CD4-positive, alpha-beta T cell treated with Interleukin-17A for 4 hours (primary cell): ENCODE measurements at regions not wholly inside any gene's neighbourhood (a gene's known extent, or its start where the extent isn't known, plus 50 kb on each side); places are given as distances from the start of the nearest gene placed in this dataset.
"Not testable (repeated sequence)": the region's sequence is repeated elsewhere in the genome, so short reads cannot be mapped to it uniquely, and the experiment has no call there.

Experiments
- DNase-seq: peaks from one replicate; pipeline ENCODE4 v3.0.0-alpha.2; 2020; ENCODE audit warnings: mixed read lengths

DNA sequence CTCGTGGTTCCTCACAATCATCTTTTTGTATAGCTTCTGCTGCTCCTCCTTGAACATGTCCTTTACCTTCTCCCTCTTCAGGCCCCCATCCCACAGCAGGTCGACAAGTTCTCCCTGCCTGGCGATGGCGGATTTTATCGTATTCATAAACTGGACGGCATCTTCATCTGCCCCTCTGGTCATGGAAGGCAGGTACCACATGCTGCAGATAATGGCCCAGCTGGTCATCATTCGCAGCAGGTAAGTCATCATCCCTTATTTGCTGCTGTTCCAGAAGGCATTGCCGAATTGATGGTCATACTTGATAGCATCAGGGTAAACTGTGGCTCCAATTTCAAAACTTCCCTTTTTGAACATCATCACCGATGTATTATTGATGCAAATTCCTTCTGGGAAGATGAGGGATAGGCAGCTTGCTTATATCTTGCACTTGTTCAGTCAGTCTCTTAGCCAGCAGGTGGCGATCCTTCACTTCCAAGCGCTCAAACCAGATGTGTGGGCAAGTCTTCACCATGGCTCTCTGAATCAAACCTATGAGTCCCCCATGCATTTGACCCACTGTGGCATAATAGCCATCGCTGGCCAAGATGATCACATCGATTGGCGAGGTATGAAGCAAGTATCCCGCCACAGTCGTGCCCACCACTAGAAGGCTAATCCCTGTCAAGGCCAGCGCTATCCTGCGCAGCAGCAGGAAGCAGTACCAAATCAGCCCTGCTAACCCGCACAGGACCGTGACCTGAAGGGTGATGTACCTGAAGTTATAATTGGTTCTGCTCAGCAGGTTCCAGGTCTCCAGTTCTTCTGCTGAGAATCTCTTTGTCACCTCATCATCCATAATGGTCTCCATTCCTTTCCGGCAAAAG lies 381.5 kb upstream of the STXBP6 start:
- no peak for DNase-seq

DNA sequence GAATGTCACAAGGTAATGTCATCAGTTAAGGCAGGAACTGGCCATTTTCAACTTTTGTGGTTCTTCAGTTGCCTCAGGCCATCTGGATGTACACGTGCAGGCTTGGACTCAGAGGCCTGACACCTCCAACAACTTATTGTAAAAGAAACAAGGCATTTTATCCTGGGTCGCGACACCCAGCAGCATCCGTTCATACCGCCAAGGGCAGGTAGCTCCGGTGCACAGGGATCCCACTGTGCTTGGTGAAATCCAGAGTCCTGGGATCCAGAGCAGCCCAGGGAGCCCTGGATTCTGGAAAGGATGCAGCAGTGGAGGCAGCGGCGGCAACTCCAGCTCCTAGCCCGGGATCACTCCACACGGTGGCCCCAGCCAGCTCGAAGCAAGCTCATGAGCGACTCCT lies 380.9 kb upstream of the STXBP6 start:
- DNase-seq: no peak

DNA sequence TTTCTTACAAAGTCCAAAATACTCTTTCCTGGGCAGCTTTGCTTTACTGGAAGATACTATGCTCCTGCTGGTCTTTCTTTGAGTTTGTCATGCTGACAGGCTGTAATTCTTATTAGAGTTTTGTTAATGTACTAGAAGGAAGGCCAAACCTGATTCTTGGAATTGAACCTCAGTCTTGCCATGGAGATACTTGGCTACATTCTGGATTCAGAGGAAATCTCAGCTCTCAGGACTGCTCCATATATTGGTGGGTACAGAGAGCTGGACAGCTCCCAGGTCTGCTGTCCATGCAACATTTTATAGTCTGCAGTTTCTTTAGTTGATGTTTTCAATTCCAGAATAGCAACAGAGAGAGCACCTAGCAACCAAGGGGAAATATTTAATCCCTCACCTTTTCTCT lies 363.1 kb upstream of the STXBP6 start:
- no peak for DNase-seq

DNA sequence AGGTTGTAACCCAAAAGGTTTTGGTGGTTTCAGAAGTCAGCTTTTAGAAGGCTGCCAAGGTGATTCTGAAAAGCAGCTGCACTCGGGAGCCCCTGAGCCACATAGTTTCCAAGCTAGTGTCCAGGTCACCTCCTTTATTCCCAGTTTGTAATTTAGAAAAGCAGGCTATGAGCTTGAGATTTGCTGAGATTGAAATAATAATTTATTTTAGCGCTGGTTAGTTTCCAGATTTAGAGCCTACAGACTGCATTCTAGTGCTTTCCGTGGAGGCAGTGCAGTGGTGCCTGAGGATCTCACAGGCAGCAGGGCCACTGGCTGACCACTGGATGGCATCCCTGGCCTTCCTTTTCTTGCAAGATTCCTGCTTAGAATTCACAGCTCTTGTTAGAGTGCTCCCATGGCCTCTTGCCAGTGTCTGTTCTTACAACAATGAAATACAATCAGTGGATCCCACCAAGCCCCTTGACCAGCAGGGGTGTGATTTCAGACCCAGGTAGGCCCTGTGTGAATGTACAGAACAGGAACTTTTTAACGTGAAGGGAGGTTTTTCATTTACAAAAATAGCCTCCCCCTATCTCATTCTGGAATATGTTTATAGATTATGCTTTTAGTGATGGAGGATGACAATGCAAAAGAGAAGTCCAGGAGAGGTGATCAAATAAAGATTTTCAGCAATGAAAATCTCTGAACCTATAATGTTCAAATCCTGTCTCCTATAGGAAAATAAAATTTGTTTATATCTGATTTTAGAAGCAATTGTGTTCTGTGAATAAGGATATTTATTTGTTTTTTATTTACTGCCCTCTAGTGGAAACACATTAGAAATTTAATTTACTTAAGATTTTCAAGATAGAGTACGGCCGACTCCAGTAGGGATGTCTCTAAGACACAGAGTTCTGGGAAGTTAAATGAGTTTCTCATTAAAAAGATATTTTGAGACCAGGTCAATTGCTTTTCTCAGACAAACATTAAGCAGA lies 362.1 kb upstream of the STXBP6 start:
- DNase-seq: no peak

DNA sequence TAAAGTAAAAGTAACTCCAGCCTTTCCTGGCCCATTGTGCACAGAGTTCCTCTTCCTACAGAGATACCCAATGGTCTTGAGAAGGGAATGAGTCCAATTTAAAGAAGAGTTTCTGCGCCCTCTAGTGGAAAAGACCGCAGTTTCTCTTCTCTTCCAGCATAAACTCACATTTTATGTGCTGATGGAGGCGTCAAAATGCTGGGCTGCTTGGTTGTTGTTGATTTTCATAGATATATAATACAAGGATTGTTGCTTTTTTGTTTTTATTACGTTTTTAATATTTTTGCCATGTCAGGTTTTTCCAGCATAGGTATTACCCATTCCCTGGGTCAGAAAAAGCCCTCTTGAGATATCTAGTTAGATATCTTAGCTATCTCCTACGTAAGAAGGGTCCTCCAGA lies 356.9 kb upstream of the STXBP6 start:
- DNase-seq: no peak

DNA sequence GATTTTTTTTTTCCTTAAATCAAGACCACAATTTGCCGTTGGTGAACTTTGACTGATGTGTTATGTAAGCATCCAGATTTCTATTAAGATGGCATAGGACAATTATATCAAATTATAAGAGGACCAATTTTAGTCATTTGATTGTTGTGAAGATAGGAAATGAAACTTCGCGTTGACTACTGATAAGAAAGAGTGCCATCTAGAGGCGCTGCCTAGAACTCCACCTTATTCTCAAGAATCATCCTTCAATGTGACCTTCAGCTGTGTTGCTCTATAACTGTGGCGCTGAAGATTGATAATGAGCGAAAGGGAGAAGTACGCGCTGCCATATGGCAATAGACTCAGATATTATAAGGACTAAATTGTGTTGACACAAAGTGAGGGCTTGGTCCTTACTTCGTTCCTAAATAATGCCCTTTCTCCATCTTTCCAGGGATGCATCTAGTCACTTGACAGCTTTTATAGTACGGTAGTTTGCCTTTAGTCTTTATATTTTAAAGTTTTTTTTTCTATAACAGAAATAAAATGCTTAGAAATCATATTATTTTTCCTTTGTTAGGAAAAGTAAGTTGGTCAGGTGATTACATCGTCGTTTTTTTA lies 350.8 kb upstream of the STXBP6 start:
- DNase-seq: no peak

DNA sequence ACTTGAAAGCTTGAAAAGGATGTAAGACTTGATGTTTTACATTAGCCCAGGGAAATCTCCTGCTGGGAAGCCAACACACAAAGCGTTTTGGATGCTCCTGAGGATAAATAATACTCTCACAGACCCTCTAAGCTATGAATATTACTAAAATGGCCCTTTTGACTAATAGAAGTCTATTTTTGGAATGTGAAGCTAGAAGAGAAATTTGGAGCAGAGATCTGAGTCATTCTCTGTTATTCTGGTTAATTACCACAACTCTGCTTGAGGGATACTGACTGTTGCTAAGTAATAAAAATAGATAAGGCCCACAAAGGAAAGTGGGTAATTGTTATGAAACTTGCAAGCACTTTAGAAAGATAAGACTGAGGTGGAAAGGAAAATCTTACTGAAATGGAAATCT lies 346.2 kb upstream of the STXBP6 start:
- DNase-seq: no peak

DNA sequence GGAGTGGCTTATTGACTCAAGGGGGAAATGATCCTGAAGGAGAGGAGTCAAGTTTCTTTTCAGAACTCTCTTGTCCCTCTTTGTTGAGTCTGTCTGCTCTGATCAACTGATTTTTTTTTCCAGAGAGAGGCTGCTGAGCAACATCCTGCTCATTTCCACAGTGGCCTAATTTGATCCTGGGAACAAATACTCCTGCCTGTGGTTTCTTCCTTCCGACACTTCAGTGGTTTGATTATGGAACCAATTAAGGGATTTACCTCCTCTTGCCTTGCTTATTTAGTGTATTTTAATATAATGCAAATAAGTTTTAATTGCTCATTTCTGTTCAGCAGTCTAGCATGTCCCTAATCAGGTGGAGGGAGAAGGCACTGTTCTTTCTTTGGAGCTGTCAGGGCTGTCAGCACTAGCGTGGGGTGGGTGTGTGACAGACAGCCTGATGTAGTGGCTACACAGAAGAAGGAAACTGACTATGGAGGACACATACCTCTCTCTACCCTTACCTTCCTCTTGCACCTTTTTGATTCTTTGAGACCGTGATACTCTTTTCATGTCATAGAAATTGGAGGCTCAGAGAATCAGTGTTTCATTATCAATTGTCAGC lies 344.9 kb upstream of the STXBP6 start:
- no peak for DNase-seq

DNA sequence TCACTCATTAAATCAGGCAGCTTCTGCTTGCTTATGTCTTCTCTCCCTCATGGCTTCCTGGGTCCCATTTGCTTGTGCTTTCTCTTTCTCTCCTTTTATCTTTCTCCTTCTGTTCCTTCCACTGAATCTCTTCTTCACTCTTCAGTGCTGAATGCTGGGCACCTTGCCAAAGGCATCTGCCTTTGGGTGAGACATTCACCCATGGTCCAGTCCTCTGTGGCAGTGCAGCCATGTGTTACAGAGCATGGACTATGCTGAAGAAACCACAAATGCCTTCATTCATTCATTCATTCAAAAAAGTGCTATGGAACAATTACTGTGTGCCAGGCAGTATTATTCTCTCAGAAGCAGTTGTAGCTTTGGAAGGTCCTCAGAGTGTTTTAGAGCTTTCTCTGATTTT lies 344.4 kb upstream of the STXBP6 start:
- DNase-seq: no peak

DNA sequence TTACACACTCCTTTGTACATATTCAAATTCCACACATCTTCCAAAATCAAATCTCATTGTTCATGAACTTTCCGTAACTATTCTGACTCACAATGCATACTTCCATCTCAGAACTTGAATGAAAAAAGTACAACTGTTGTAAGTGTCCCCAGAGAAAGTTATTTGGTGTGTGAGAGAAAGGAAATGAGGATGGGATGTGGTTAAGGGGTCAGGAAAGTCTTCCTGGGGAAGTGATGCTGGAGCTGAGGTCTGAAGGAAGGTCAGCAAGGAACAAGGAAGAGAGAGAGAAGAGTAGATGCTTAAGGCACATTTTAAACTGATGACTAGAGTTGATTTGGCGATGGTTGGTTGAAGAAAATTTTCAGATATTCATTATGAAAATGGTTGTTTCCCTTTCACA lies 340.0 kb upstream of the STXBP6 start:
- DNase-seq: no peak

DNA sequence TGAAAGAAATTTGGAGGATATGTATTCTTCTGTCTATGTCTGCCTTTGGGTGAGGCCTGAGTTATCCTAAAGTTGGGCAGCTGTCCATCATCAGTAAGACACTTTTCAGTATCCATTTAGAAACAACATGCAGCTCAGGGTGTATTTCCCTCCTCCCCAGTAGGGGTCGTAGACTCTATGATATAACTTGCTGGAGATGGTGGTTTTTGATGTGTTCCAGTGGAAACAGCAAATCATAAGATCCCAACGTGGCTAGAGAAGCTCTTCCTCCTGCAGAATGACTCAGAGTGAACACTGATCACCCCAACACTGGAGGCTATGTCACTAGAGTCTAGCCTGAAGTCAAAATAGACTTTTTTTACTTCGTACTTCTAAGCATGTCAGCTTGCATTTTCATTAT lies 331.6 kb upstream of the STXBP6 start:
- DNase-seq: no peak

DNA sequence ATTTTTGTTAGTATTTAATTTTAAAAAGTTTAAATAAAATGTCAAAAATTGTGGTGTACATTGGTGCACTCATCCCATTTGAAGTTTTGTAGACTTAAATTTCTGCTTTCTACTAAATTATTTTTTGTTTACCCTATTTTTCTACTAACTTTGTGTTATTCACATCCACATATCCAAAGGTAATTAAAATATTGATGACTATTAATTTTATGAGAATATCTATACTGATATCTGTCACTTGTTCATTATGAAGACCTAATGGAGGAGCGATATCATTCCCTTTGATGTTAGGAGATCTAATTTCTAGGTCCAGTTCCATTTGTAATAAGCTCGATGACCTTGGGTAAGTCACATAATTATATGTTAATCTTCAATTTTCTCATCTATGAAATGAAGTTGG lies 325.7 kb upstream of the STXBP6 start:
- DNase-seq: no peak

DNA sequence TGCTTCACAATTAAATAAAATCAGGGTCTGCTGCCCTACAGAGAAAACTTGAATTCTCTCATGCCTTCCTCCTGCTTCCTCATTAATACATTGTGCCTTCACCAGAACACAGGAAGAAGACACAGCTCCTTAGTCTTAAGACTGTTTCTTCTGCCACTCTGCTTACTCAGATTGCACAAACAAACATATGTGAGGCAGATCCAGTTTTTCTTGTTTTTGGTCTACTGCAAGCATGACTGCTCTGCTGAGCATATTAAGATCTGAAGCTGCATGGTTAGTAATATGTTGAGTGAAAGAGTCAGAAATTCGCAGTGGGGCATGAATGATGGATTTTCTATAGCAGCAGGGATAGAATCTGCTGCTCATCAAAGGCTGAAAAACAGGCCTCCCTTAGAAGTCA lies 321.1 kb upstream of the STXBP6 start:
- DNase-seq: no peak

DNA sequence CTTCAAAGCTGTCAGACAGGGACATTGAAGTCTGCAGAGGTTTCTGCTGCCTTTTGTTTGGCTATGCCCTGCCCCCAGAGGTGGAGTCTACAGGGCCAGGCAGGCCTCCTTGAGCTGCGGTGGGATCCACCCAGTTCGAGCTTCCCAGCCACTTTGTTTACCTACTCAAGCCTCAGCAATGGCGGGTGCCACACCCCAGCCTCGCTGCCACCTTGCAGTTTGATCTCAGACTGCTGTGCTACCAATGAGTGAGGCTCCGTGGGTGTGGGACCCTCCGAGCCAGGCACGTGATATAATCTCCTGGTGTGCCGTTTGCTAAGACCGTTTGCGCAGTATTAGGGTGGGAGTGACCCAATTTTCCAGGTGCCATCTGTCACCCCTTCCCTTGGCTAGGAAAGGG lies 320.1 kb upstream of the STXBP6 start:
- DNase-seq: not testable (repeated sequence)

DNA sequence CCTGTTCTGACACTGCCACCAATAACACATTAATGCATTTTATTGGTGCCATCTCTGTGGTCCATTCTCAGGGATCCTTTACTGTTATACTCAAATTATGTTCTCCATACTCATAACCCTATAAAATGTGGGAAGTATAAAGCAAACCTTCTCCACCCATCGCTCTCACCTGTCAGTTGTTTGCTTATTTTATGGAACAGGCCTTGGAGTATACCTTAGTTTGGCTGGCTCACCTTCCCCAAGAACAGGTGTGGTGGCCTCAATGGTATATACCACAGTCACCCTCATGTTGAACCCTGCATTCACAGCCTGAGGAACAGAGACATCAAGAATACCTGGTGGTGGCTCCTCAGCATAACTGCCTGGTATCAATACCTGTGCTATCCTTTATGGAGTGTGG lies 308.4 kb upstream of the STXBP6 start:
- no peak for DNase-seq

DNA sequence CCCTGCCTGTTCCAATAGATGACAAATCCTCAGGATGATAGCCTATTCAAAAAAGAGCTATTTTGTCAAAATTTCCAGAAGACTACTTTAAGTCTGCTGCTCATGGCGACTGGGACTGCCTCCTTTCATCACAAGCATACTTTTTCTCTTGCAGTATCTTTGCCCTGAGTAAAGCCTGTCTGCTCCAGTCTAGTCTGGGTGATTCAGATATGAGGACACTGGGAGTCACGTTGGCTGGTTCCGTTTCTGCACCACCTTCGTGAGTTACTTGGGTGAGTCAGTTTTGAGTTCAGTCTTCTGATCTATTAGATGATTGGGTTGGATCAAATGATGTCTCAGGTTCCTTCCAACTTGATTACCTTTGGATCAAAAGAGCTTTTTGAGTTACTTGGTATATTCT lies 301.3 kb upstream of the STXBP6 start:
- DNase-seq: no peak

DNA sequence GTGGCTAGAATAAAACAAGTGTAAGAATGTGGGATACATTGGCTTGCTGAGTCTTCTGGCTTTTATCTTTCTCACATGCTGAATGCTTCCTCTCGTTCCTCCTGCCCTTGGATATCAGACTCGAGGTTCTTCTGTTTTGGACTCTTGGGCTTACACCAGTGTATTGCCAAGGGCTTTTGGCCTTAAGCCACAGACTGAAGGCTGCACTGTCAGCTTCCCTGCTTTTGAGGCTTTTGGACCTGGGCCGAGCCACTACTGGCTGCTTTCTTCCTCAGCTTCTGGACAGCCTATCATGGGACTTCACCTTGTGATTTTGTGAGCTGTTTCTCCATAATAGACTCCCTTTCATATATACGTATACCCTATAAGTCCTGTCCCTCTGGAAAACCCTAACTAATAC lies 300.9 kb upstream of the STXBP6 start:
- no peak for DNase-seq

DNA sequence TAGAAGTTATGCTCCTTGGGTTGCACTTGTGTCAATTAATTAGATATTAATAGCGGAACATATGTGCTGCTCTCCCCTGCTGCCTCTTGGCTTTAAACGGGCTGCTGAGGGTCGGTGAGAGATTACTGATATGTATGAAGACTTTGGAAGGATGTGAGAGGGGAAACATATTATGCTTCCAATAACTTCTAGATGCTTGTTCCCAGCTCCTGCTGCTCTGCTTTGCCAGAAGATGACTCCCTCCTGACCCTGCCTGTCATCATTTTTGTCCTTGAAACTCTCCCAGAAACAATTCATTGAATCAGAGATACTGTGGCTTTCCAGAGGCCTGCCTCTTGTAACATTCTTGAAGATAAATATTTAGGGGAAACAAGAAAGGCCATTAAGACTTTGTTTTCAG lies 300.1 kb upstream of the STXBP6 start:
- DNase-seq: no peak

DNA sequence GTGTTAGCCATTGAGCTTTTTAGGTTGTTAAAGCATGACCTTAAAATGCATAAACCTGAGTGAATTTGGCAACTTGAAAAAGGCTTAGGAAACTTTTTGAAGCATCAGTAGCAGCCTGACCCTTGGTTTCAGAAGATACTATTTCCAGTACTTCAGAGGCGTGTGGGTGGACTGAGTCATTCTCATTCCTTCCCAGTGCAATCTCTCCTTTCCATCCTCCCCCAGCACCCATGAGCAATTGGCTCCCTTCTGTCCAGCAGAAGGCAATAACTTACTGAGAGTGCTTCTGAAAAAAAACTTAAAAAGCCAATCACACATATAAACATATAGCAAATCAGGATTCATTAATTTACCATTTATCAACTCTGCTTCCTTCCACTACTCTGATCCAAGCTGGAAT lies 299.3 kb upstream of the STXBP6 start:
- DNase-seq: no peak

DNA sequence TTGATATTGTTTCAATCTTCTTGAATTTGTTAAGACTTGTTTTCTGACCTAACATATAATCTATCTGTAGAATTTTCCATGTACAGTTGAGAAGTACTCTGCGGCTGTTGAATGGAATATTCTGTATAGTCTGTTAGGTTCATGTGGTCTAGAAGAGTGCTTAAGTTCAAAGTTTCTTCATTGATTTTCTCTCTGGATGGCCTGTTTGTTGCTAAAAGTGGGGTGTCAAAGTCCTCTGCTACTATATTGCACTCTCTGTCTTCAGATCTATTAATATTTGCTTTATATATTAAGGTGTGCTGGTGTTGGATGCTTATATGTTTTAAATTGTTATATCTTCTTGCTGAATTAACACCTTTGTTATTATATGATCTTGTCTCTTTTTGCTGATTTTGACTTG lies 290.9 kb upstream of the STXBP6 start:
- no peak for DNase-seq

DNA sequence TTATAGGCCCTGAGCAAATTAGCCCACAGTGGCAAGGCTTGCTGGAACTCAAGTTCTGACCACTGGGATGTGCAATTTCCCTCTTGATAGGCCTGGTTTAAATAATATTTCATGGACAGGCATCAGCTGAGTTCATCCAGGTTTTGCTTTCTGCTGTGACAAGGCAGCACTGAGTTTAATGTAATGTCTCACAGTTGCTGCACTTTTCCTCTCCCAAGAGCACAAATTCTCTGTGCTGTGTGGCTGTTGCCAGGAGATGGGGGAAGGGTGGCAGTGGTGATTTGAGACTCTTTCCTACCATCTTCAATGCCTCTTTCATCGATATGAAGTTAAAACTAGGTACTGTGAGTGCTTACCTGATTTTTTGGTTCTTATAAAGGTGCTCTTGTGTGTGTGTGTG lies 272.8 kb upstream of the STXBP6 start:
- no peak for DNase-seq

DNA sequence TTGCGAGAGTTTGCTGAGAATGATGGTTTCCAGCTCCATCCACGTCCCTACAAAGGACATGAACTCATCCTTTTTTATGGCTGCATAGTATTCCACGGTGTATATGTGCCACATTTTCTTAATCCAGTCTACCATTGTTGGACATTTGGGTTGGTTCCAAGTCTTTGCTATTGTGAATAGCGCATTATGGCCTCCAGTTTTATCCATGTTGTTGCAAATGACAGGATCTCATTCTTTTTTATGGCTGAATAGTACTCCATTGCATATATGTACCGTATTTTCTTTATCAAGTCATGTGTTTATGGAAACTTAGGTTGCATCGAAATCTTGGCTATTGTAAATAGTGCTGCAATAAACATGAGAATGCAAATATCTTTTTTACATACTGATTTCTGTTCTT lies 266.1 kb upstream of the STXBP6 start:
- DNase-seq: not testable (repeated sequence)

DNA sequence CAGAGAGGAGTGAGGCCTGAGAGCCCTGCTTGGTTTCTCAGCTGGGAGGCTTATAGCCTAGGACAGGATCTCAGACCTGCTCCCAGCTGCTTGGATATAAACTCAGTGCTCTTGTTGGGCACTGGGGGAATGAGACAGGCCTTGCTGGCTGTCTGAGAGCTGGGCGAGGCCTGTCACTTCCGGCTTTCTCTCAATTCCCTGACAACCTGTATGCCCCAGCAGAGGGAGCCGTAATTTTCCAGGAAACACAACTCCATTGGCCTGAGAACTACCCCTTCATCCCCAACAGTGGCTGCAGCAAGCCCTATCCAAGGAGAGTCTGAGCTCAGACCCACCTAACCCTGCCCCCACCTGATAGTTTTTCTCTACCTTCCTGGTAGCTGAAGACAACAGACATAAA lies 258.3 kb upstream of the STXBP6 start:
- DNase-seq: no peak
